ENCODE measurements at regions not wholly inside any gene's neighbourhood (a gene's known extent, or its start where the extent isn't known, plus 50 kb on each side); places are given as distances from the start of the nearest gene placed in this dataset.

DNA sequence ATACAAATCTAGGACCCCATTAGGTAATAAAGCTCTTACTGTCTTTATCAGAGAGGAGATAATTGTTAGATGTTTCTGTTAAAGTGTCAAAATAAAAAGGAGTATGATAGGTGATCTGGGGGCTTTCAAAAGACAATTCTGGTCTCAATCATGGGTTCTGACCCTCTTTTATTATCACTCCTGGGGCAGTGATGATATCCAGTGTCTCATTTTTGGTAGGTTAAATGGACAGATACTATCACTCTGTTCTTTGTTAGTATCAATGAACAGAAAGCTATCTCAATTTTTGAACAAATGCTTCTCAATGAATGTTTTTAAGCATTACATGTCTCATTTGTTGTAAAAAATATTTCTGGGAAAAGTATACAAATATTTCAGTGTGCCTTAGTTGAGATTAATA, 405.9 kb downstream of the MLLT3 start:
- Mint-ChIP-seq H3K36me3 (ENCODE audit: unreplicated experiment) (no peaks in the 10 kb centered on the region), H3K9me3 (ENCODE audit: unreplicated experiment) (no peaks in the 10 kb centered on the region), H3K4me1 (ENCODE audit: unreplicated experiment) (no peaks in the 10 kb centered on the region), H3K27ac (ENCODE audit: unreplicated experiment) (no peak overlapping the region), H3K4me3 (ENCODE audit: unreplicated experiment) (no peak overlapping the region), H3K27me3 (ENCODE audit: unreplicated experiment) (peaks cover 18% of the 10 kb centered on the region)
- no peak for DNase-seq (ENCODE audit: extremely low spot score, unreplicated experiment)
- TF ChIP-seq, protein P1, sequence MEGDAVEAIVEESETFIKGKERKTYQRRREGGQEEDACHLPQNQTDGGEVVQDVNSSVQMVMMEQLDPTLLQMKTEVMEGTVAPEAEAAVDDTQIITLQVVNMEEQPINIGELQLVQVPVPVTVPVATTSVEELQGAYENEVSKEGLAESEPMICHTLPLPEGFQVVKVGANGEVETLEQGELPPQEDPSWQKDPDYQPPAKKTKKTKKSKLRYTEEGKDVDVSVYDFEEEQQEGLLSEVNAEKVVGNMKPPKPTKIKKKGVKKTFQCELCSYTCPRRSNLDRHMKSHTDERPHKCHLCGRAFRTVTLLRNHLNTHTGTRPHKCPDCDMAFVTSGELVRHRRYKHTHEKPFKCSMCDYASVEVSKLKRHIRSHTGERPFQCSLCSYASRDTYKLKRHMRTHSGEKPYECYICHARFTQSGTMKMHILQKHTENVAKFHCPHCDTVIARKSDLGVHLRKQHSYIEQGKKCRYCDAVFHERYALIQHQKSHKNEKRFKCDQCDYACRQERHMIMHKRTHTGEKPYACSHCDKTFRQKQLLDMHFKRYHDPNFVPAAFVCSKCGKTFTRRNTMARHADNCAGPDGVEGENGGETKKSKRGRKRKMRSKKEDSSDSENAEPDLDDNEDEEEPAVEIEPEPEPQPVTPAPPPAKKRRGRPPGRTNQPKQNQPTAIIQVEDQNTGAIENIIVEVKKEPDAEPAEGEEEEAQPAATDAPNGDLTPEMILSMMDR (IDR thresholded peaks at IDR 0.05) = no peak

DNA sequence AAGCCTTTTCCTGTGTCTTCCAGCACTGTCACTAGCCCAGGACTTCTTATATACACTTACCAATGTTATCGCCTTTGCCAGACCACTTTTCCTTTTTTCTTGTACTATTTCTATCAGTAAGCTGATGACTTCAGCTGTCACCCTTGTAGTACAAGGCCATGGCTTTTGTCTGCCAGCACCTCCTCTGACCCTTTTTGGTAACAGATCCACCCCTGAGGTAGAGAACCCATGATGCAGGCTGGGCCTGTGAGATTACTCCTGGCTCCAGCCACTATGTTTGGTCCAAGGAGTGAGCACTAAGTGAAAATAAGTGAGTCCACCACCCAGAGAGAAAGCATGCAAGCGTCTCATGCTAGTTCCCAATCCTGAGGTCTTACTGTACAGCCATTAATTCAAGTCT, 406.7 kb downstream of the MLLT3 start:
- Mint-ChIP-seq H3K9me3 (ENCODE audit: unreplicated experiment) (no peaks in the 10 kb centered on the region), H3K27ac (ENCODE audit: unreplicated experiment) (no peak overlapping the region), H3K36me3 (ENCODE audit: unreplicated experiment) (no peaks in the 10 kb centered on the region), H3K4me3 (ENCODE audit: unreplicated experiment) (no peak overlapping the region), H3K27me3 (ENCODE audit: unreplicated experiment) (peaks cover 13% of the 10 kb centered on the region), H3K4me1 (ENCODE audit: unreplicated experiment) (no peaks in the 10 kb centered on the region)
- no peak for DNase-seq (ENCODE audit: extremely low spot score, unreplicated experiment)
- TF ChIP-seq, protein P1 (IDR thresholded peaks at IDR 0.05) = no peak

DNA sequence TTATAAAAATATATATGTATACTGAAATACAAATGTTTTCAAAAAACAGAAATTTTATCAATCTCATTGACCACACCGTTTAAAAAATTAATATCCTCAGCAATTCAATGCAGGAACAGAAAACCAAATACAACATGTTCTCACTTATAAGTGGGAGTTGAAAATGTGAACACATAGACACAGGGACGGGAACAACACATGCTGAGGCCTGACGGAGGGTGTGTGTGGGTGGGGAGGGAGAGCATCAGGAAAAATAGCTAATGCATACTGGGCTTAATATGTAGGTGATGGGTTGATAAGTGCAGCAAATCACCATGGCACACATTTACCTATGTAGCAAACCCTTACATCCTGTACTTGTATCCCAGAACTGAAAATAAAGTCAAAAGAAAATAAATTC, 409.5 kb downstream of the MLLT3 start:
- no peak for DNase-seq (ENCODE audit: extremely low spot score, unreplicated experiment)
- Mint-ChIP-seq H3K36me3 (ENCODE audit: unreplicated experiment) (no peaks in the 10 kb centered on the region), H3K27ac (ENCODE audit: unreplicated experiment) (no peak overlapping the region), H3K4me1 (ENCODE audit: unreplicated experiment) (no peaks in the 10 kb centered on the region), H3K4me3 (ENCODE audit: unreplicated experiment) (no peak overlapping the region), H3K27me3 (ENCODE audit: unreplicated experiment) (peaks cover 11% of the 10 kb centered on the region), H3K9me3 (ENCODE audit: unreplicated experiment) (no peaks in the 10 kb centered on the region)
- TF ChIP-seq, protein P1 (IDR thresholded peaks at IDR 0.05) = no peak

DNA sequence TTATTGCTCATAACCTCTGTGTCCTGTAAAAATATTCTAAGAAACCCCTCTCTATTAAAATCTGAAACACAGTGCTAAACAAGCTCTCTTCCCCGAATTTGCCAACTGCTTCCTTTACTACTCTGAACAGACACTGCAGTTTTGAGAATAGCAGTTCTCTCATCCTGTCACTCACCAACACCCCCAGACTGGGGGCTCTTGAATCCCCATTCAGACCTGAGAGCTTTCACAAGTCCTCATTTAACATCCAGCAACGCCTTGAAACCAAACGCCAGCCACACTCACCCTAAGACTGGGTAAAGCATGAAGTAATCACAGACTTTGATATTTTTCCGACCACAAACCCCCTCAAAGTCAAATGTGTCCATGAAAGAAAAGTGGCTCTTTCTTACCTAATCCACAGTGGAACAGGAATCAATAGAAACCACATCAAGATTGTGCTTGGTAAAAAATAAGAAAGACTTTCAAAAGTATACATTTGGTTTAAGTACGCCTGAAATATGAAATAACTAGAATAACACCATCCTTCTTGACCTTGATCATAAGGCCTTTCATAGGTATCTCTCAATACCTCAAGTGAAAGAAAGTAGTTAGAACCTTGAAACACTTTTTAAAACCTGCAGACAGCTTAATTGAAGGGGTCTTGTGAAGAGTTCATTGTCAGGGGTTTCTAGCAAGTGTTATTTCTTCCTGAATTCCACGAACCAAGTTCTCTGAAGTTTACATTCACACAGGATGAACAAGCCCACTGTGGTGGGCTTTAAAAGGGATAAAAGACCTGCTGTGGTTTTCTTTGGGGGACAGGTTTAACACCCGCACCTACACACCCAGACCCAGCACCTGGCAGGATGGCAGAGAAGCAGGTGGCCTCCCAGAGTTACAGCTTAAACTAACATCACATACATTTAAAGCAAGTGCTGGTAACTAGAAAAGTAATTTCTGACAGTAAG, 412.6 kb downstream of the MLLT3 start:
- TF ChIP-seq, protein P1 (IDR thresholded peaks at IDR 0.05) = no peak
- peaks cover 12% of the 10 kb centered on the region for H3K27me3 Mint-ChIP-seq (ENCODE audit: unreplicated experiment)
- no peaks in the 10 kb centered on the region for H3K9me3 Mint-ChIP-seq (ENCODE audit: unreplicated experiment)
- H3K36me3 Mint-ChIP-seq (ENCODE audit: unreplicated experiment) = no peaks in the 10 kb centered on the region
- H3K4me3 Mint-ChIP-seq (ENCODE audit: unreplicated experiment) = no peak overlapping the region
- DNase-seq (ENCODE audit: extremely low spot score, unreplicated experiment) = no peak
- H3K4me1 Mint-ChIP-seq (ENCODE audit: unreplicated experiment) = no peaks in the 10 kb centered on the region
- H3K27ac Mint-ChIP-seq (ENCODE audit: unreplicated experiment) = no peak overlapping the region

DNA sequence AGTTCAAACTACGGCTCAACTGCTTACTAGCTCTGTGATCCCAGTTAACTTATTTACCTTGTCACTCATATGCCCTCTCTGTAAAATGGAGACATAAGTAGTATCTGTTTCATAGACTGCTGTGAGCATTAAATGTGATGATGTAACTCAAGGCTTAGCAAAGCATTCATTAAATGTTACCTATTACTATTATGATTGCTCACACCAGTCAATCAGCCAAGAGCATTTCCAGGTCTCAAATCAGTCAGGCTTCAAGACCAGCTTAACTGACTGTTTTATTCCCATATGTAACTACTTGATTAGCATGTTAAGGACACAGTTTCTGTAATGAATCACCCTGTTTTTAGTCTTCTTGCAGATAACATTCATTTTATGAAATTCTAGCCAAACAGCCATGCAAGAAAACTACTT, 413.3 kb downstream of the MLLT3 start:
- DNase-seq (ENCODE audit: extremely low spot score, unreplicated experiment) = no peak
- H3K4me1 Mint-ChIP-seq (ENCODE audit: unreplicated experiment) = no peaks in the 10 kb centered on the region

More for the DNA sequence above, 413.3 kb downstream of the MLLT3 start:
- Mint-ChIP-seq H3K27ac (ENCODE audit: unreplicated experiment) (no peak overlapping the region), H3K9me3 (ENCODE audit: unreplicated experiment) (no peaks in the 10 kb centered on the region), H3K4me3 (ENCODE audit: unreplicated experiment) (no peak overlapping the region), H3K27me3 (ENCODE audit: unreplicated experiment) (peaks cover 12% of the 10 kb centered on the region), H3K36me3 (ENCODE audit: unreplicated experiment) (no peaks in the 10 kb centered on the region)
- TF ChIP-seq, protein P1 (IDR thresholded peaks at IDR 0.05) = no peak
